CD14-positive monocyte (primary cell): ENCODE measurements at regions not wholly inside any gene's neighbourhood (a gene's known extent, or its start where the extent isn't known, plus 50 kb on each side); places are given as distances from the start of the nearest gene placed in this dataset.

Experiments
- DNase-seq, 3 donors: peaks; one replicate each; pipeline ENCODE4 v3.0.0-alpha.2; 2011 to 2022
- H2AFZ ChIP-seq: 2 replicates; pipeline ENCODE4 v1.6.0; 2012; ENCODE audit warnings: mild to moderate bottlenecking, low read depth, low read length, inconsistent platforms; ENCODE audit not compliant: insufficient read depth, poor library complexity, severe bottlenecking
- H3K27ac ChIP-seq, 2 donors: 1 replicate in 1 of 2; 2 replicates in 1 of 2; pipeline ENCODE4 v1.5.1; 2012 to 2013; ENCODE audit warnings: low read length in 2 of 2, control low read depth in 1 of 2, inconsistent platforms in 1 of 2, low read depth in 1 of 2, mild to moderate bottlenecking in 1 of 2
- H3K27me3 ChIP-seq, 2 donors: one replicate each; pipeline versions ENCODE4 v1.6.0 to v1.6.1; 2011 to 2013; ENCODE audit warnings: low read length in 2 of 2; ENCODE audit not compliant: control insufficient read depth in 2 of 2, insufficient read depth in 2 of 2
- H3K36me3 ChIP-seq, 2 donors: replicated peaks in 1 of 2; 1 replicate in 1 of 2; 2 replicates in 1 of 2; pipeline versions ENCODE4 v1.5.1 to v1.6.1; 2012 to 2013; ENCODE audit warnings: low read length in 2 of 2, control low read depth in 1 of 2, inconsistent platforms in 1 of 2, mild to moderate bottlenecking in 1 of 2; ENCODE audit not compliant: insufficient read depth in 2 of 2, control insufficient read depth in 1 of 2
- H3K4me1 ChIP-seq, 2 donors: 1 replicate in 1 of 2; 2 replicates in 1 of 2; pipeline versions ENCODE4 v1.5.1 to v1.6.1; 2012 to 2013; ENCODE audit warnings: low read length in 2 of 2, control low read depth in 1 of 2, inconsistent platforms in 1 of 2, mild to moderate bottlenecking in 1 of 2, moderate library complexity in 1 of 2; ENCODE audit not compliant: insufficient read depth in 2 of 2, control insufficient read depth in 1 of 2
- H3K4me2 ChIP-seq: replicated peaks from 2 replicates; pipeline ENCODE3; 2012; ENCODE audit warnings: low read length, moderate library complexity, mild to moderate bottlenecking; ENCODE audit not compliant: poor library complexity, severe bottlenecking; ENCODE audit errors: extremely low read depth
- H3K4me3 ChIP-seq, 3 experiments: fragments of 200-600 bp in 1 of 3; sonication (generic) in 1 of 3; replicated peaks in 1 of 3; 1 replicate in 2 of 3; 2 replicates in 1 of 3; pipeline ENCODE4 v1.5.1; 2011 to 2013; ENCODE audit warnings: low read length in 3 of 3, mild to moderate bottlenecking in 3 of 3, control low read depth in 2 of 3, low read depth in 2 of 3, inconsistent platforms in 1 of 3, moderate library complexity in 1 of 3
- H3K79me2 ChIP-seq: 2 replicates; pipeline ENCODE4 v1.6.0; 2012; ENCODE audit warnings: mild to moderate bottlenecking, control low read depth, inconsistent platforms, low read length, moderate library complexity; ENCODE audit not compliant: insufficient read depth
- H3K9ac ChIP-seq: 2 replicates; pipeline ENCODE4 v1.6.0; 2017; ENCODE audit warnings: low read length, mild to moderate bottlenecking; ENCODE audit not compliant: insufficient read depth, poor library complexity, severe bottlenecking
- H3K9me3 ChIP-seq, 2 donors: replicated peaks in 1 of 2; 1 replicate in 1 of 2; 2 replicates in 1 of 2; pipeline versions ENCODE4 v1.5.1 to v1.6.1; 2012 to 2013; ENCODE audit warnings: low read length in 2 of 2, control low read depth in 1 of 2; ENCODE audit not compliant: control insufficient read depth in 1 of 2, insufficient read depth in 1 of 2
- H4K20me1 ChIP-seq: 2 replicates; pipeline ENCODE4 v1.6.0; 2012; ENCODE audit warnings: mild to moderate bottlenecking, low read length, control low read depth, moderate library complexity; ENCODE audit not compliant: insufficient read depth
- H3K27ac Mint-ChIP-seq, 7 donors: one replicate each; pipeline ENCODE4 v1.8.0; 2020; ENCODE audit warnings: mild to moderate bottlenecking in 7 of 7, mixed read lengths in 7 of 7, moderate library complexity in 6 of 7, inconsistent platforms in 2 of 7
- H3K27me3 Mint-ChIP-seq, 3 donors: one replicate each; pipeline ENCODE4 v1.8.0; 2021 to 2022; ENCODE audit warnings: low read depth in 3 of 3, mild to moderate bottlenecking in 3 of 3, mixed read lengths in 3 of 3, moderate library complexity in 3 of 3, inconsistent platforms in 1 of 3
- H3K36me3 Mint-ChIP-seq, 2 donors: one replicate each; pipeline ENCODE4 v1.8.0; 2020; ENCODE audit warnings: mixed read lengths in 2 of 2, inconsistent platforms in 1 of 2, mild to moderate bottlenecking in 1 of 2
- H3K4me1 Mint-ChIP-seq: one replicate; pipeline ENCODE4 v1.8.0; 2020; ENCODE audit warnings: mild to moderate bottlenecking, mixed read lengths
- H3K4me3 Mint-ChIP-seq, 2 donors: one replicate each; pipeline ENCODE4 v1.8.0; 2020; ENCODE audit warnings: mild to moderate bottlenecking in 2 of 2, mixed read lengths in 2 of 2, moderate library complexity in 1 of 2
- H3K9me3 Mint-ChIP-seq, 7 donors: one replicate each; pipeline ENCODE4 v1.8.0; 2020 to 2022; ENCODE audit warnings: mixed read lengths in 7 of 7, mild to moderate bottlenecking in 6 of 7, moderate library complexity in 6 of 7, inconsistent platforms in 2 of 7
- CTCF ChIP-seq: fragments of 200-600 bp; IDR thresholded peaks from one replicate; pipeline ENCODE4 v1.8.0; 2022; ENCODE audit warnings: antibody characterized with exemption, mild to moderate bottlenecking
- WGBS: methylation state at CpG from one replicate; pipeline ENCODE4 v1.1.5; 2013; ENCODE audit warnings: missing lambda C conversion rate; ENCODE audit not compliant: insufficient coverage; 5-methylcytosine and 5-hydroxymethylcytosine counted together
- intact Hi-C, 2 donors: fragments of 100-400 bp; cut with micrococcal nuclease; formaldehyde crosslinking; loops; one replicate each; pipeline versions ENCODE4 v1.15.0 to v1.15.1; 2023

- no peak overlapping the region for H3K27ac ChIP-seq
- WGBS: 58% methylated on average over 3 of the region's 3 CpGs
- intact Hi-C loops: no loop called here
- H3K4me3 Mint-ChIP-seq: no peak overlapping the region
- peaks cover 0 to 14% (median 2%) of the 10 kb centered on the region in 7 donors for H3K9me3 Mint-ChIP-seq
- H3K4me1 Mint-ChIP-seq: no peaks in the 10 kb centered on the region
- no peak overlapping the region for H3K9ac ChIP-seq
- TF ChIP-seq CTCF: no peak
- no peaks in the 10 kb centered on the region for H4K20me1 ChIP-seq
- peaks cover 0 to 2% of the 10 kb centered on the region in 2 donors for H3K9me3 ChIP-seq
- H3K27me3 Mint-ChIP-seq: peaks cover 0 to 2% (median 0%) of the 10 kb centered on the region in 3 donors
- no peak overlapping the region for H3K4me2 ChIP-seq
- no peaks in the 10 kb centered on the region for H3K36me3 ChIP-seq
- no peaks in the 10 kb centered on the region for H3K4me1 ChIP-seq
- H3K27ac Mint-ChIP-seq: no peak overlapping the region
- H3K36me3 Mint-ChIP-seq: no peaks in the 10 kb centered on the region
- no peak overlapping the region for H2AFZ ChIP-seq
- DNase-seq: no peak
- no peaks in the 10 kb centered on the region for H3K27me3 ChIP-seq
- no peak overlapping the region for H3K4me3 ChIP-seq
- H3K79me2 ChIP-seq: no peaks in the 10 kb centered on the region
Observed at GRCh38 chr2:220966636-220967035, 605.5 kb downstream of the EPHA4 start.

GRCh38 chr2:220969348-220969747 is 602.8 kb downstream of the EPHA4 start:
- no peak overlapping the region for H2AFZ ChIP-seq
- no peaks in the 10 kb centered on the region for H3K79me2 ChIP-seq
- H3K36me3 ChIP-seq: no peaks in the 10 kb centered on the region
- H3K4me2 ChIP-seq: no peak overlapping the region
- Mint-ChIP-seq H3K27me3 (peaks cover 0 to 2% (median 0%) of the 10 kb centered on the region in 3 donors), H3K9me3 (peaks cover 0 to 16% (median 2%) of the 10 kb centered on the region in 7 donors), H3K4me1 (no peaks in the 10 kb centered on the region), H3K27ac (no peak overlapping the region), H3K36me3 (no peaks in the 10 kb centered on the region), H3K4me3 (no peak overlapping the region)
- 80% methylated on average over 3 of the region's 3 CpGs for WGBS
- H3K9ac ChIP-seq: no peak overlapping the region
- H3K27ac ChIP-seq: no peak overlapping the region
- DNase-seq: no peak
- no peak for TF ChIP-seq CTCF
- peaks cover 0 to 2% of the 10 kb centered on the region in 2 donors for H3K9me3 ChIP-seq
- no peaks in the 10 kb centered on the region for H3K4me1 ChIP-seq
- no peaks in the 10 kb centered on the region for H3K27me3 ChIP-seq
- intact Hi-C loops: no loop called here
- no peak overlapping the region for H3K4me3 ChIP-seq
- H4K20me1 ChIP-seq: no peaks in the 10 kb centered on the region
